Smooth muscle cell (in vitro differentiated cells): ENCODE measurements at regions not wholly inside any gene's neighbourhood (a gene's known extent, or its start where the extent isn't known, plus 50 kb on each side); places are given as distances from the start of the nearest gene placed in this dataset.

Experiments
- DNase-seq: peaks from one replicate; lab custom pipeline; 2025; ENCODE audit not compliant: unreplicated experiment; lab: John Stamatoyannopoulos, UW
- H2AFZ ChIP-seq: fragments of 200-600 bp; sonication (generic); 2 replicates; pipeline ENCODE4 v1.6.0; 2016; ENCODE audit warnings: antibody characterized with exemption, low read depth, mild to moderate bottlenecking
- H3F3A ChIP-seq: fragments of 200-600 bp; sonication (generic); 2 replicates; pipeline ENCODE4 v1.6.0; 2017; ENCODE audit warnings: antibody characterized with exemption, low read depth
- H3K27ac ChIP-seq: fragments of 200-600 bp; sonication (generic); 2 replicates; pipeline ENCODE4 v1.5.1; 2016; ENCODE audit warnings: low read depth, mild to moderate bottlenecking
- H3K27me3 ChIP-seq: fragments of 200-600 bp; sonication (generic); 2 replicates; pipeline ENCODE4 v1.6.1; 2016; ENCODE audit warnings: low read depth, mild to moderate bottlenecking
- H3K36me3 ChIP-seq: fragments of 200-600 bp; sonication (generic); 2 replicates; pipeline ENCODE4 v1.5.1; 2016; ENCODE audit warnings: low read depth
- H3K4me1 ChIP-seq: fragments of 200-600 bp; sonication (generic); 2 replicates; pipeline ENCODE4 v1.5.1; 2016; ENCODE audit warnings: low read depth
- H3K4me2 ChIP-seq: fragments of 200-600 bp; sonication (generic); 2 replicates; pipeline ENCODE4 v1.6.0; 2016; ENCODE audit warnings: mild to moderate bottlenecking
- H3K4me3 ChIP-seq: fragments of 200-600 bp; sonication (generic); 2 replicates; pipeline ENCODE4 v1.5.1; 2016; ENCODE audit warnings: mild to moderate bottlenecking
- H3K79me2 ChIP-seq: fragments of 200-600 bp; sonication (generic); 2 replicates; pipeline ENCODE4 v1.6.0; 2016; ENCODE audit warnings: low read depth, mild to moderate bottlenecking
- H3K9ac ChIP-seq: fragments of 200-600 bp; sonication (generic); 2 replicates; pipeline ENCODE4 v1.6.0; 2016; ENCODE audit warnings: low read depth
- H3K9me3 ChIP-seq: fragments of 200-600 bp; sonication (generic); replicated peaks from 2 replicates; pipeline ENCODE4 v1.5.1; 2016; ENCODE audit warnings: low read depth
- H4K20me1 ChIP-seq: fragments of 200-600 bp; sonication (generic); 2 replicates; pipeline ENCODE4 v1.6.0; 2016; ENCODE audit warnings: low read depth
- CTCF ChIP-seq: fragments of 200-600 bp; sonication (generic); IDR thresholded peaks from 2 replicates; pipeline ENCODE4 v1.5.1; 2017; ENCODE audit warnings: borderline replicate concordance, mild to moderate bottlenecking, antibody characterized with exemption; ENCODE audit not compliant: insufficient read depth, poor library complexity, severe bottlenecking
- WGBS: methylation state at CpG from one replicate; pipeline ENCODE4 v1.1.7; 2016; ENCODE audit warnings: low lambda C conversion rate; 5-methylcytosine and 5-hydroxymethylcytosine counted together

GRCh38 chr4:14215116-14215770 is 587.7 kb upstream of the BOD1L1 start:
- DNase-seq = no peak
- Histone ChIP-seq H3K4me3 (no peak overlapping the region), H3K9me3 (no peaks in the 10 kb centered on the region), H3K9ac (no peak overlapping the region), H3K36me3 (no peaks in the 10 kb centered on the region), H3K27me3 (no peaks in the 10 kb centered on the region), H3K4me1 (no peaks in the 10 kb centered on the region), H3K79me2 (no peaks in the 10 kb centered on the region), H3K27ac (no peak overlapping the region), H3K4me2 (no peak overlapping the region), H3F3A (no peaks in the 10 kb centered on the region), H4K20me1 (no peaks in the 10 kb centered on the region), H2AFZ (no peak overlapping the region)
- 88% methylated on average over 6 of the region's 6 CpGs for WGBS
- TF ChIP-seq CTCF = no peak

- no peaks in the 10 kb centered on the region for H3K4me1 ChIP-seq
- no peak for DNase-seq
- no peaks in the 10 kb centered on the region for H4K20me1 ChIP-seq
- 96% methylated on average over 3 of the region's 3 CpGs for WGBS
- H3F3A ChIP-seq = no peaks in the 10 kb centered on the region
- no peak overlapping the region for H3K4me2 ChIP-seq
- no peaks in the 10 kb centered on the region for H3K27me3 ChIP-seq
- H3K9me3 ChIP-seq = no peaks in the 10 kb centered on the region
- no peak overlapping the region for H3K9ac ChIP-seq
- TF ChIP-seq CTCF = no peak
- no peak overlapping the region for H2AFZ ChIP-seq
- no peaks in the 10 kb centered on the region for H3K79me2 ChIP-seq
- no peaks in the 10 kb centered on the region for H3K36me3 ChIP-seq
- H3K4me3 ChIP-seq = no peak overlapping the region
- no peak overlapping the region for H3K27ac ChIP-seq
These were observed 589.9 kb upstream of the BOD1L1 start for GRCh38 chr4:14217401-14217800.

- no peak overlapping the region for H3K9ac ChIP-seq
- H4K20me1 ChIP-seq = no peaks in the 10 kb centered on the region
- H3K4me1 ChIP-seq = no peaks in the 10 kb centered on the region
- no peak overlapping the region for H3K4me3 ChIP-seq
- H2AFZ ChIP-seq = no peak overlapping the region
- H3K27me3 ChIP-seq = no peaks in the 10 kb centered on the region
- H3K27ac ChIP-seq = no peak overlapping the region
- no peaks in the 10 kb centered on the region for H3K79me2 ChIP-seq
- H3K9me3 ChIP-seq = no peaks in the 10 kb centered on the region
- 81% methylated on average over 4 of the region's 4 CpGs for WGBS
- H3F3A ChIP-seq = no peaks in the 10 kb centered on the region
- DNase-seq = no peak
- no peak for TF ChIP-seq CTCF
- no peaks in the 10 kb centered on the region for H3K36me3 ChIP-seq
- H3K4me2 ChIP-seq = no peak overlapping the region
These were observed 591.1 kb upstream of the BOD1L1 start for GRCh38 chr4:14218641-14219040.

GRCh38 chr4:14221176-14221575 is 593.7 kb upstream of the BOD1L1 start:
- Histone ChIP-seq H3K4me3 (no peak overlapping the region), H3K4me2 (no peak overlapping the region), H3K27ac (no peak overlapping the region), H3K79me2 (no peaks in the 10 kb centered on the region), H3K36me3 (no peaks in the 10 kb centered on the region), H3K9me3 (no peaks in the 10 kb centered on the region), H2AFZ (no peak overlapping the region), H3K4me1 (no peaks in the 10 kb centered on the region), H3F3A (no peaks in the 10 kb centered on the region), H3K27me3 (no peaks in the 10 kb centered on the region), H3K9ac (no peak overlapping the region), H4K20me1 (no peaks in the 10 kb centered on the region)
- no peak for TF ChIP-seq CTCF
- WGBS = 90% methylated on average over 3 of the region's 3 CpGs
- no peak for DNase-seq
